ENCODE measurements at regions not wholly inside any gene's neighbourhood (a gene's known extent, or its start where the extent isn't known, plus 50 kb on each side); places are given as distances from the start of the nearest gene placed in this dataset.

- no peak for TF ChIP-seq CTCF (IDR thresholded peaks at IDR 0.05 in 2 of 3, conservative IDR thresholded peaks at IDR 0.05 in 1 of 3; ENCODE audit: borderline replicate concordance in 1 of 3, insufficient read depth in 1 of 3, low read depth in 2 of 3, low read length in 2 of 3)
- no peak for TF ChIP-seq CEBPB (IDR thresholded peaks at IDR 0.05; ENCODE audit: low read depth)
- TF ChIP-seq POLR2AphosphoS5 (IDR thresholded peaks at IDR 0.05; ENCODE audit: low read depth, low read length), result no peak
- TF ChIP-seq EZH2phosphoT487 (IDR thresholded peaks at IDR 0.05; ENCODE audit: borderline replicate concordance), result no peak
- no peak for TF ChIP-seq POLR2A (IDR thresholded peaks at IDR 0.05; ENCODE audit: borderline replicate concordance, extremely low read depth, insufficient read depth, insufficient read length)
Measured at GRCh38 chr2:117571590-117572349, 242.7 kb upstream of the DDX18 start.
